KMS-11 (cell line): ENCODE measurements at regions not wholly inside any gene's neighbourhood (a gene's known extent, or its start where the extent isn't known, plus 50 kb on each side); places are given as distances from the start of the nearest gene placed in this dataset.

Experiments
- H2AFZ ChIP-seq: fragments of 200-600 bp; sonication (generic); 2 replicates; pipeline ENCODE4 v1.6.1; 2016; ENCODE audit warnings: antibody characterized with exemption, mixed run types, low read depth
- H3K27ac ChIP-seq: fragments of 200-600 bp; sonication (generic); 2 replicates; pipeline ENCODE4 v1.6.1; 2016; ENCODE audit warnings: mild to moderate bottlenecking, mixed run types
- H3K27me3 ChIP-seq: fragments of 200-600 bp; sonication (generic); 2 replicates; pipeline ENCODE4 v1.6.1; 2017; ENCODE audit warnings: mild to moderate bottlenecking, low read depth, mixed run types, moderate library complexity; ENCODE audit not compliant: insufficient read depth
- H3K36me3 ChIP-seq: fragments of 200-600 bp; sonication (generic); 2 replicates; pipeline ENCODE4 v1.6.1; 2017; ENCODE audit warnings: mild to moderate bottlenecking, mixed run types; ENCODE audit not compliant: insufficient read depth
- H3K4me1 ChIP-seq: fragments of 200-600 bp; sonication (generic); 2 replicates; pipeline ENCODE4 v1.6.1; 2016; ENCODE audit warnings: mild to moderate bottlenecking, low read depth, mixed run types; ENCODE audit not compliant: poor library complexity, severe bottlenecking
- H3K4me2 ChIP-seq: fragments of 200-600 bp; sonication (generic); 2 replicates; pipeline ENCODE4 v1.7.0; 2016; ENCODE audit warnings: mild to moderate bottlenecking, mixed run types
- H3K4me3 ChIP-seq: fragments of 200-600 bp; sonication (generic); IDR thresholded peaks from 2 replicates; pipeline ENCODE4 v1.6.1; 2017; ENCODE audit warnings: low read depth, low read length, mixed read lengths; ENCODE audit not compliant: insufficient read depth
- H3K79me2 ChIP-seq: fragments of 200-600 bp; sonication (generic); 2 replicates; pipeline ENCODE4 v1.6.1; 2016; ENCODE audit warnings: low read depth, mixed run types; ENCODE audit not compliant: insufficient read depth
- H3K9ac ChIP-seq: fragments of 200-600 bp; sonication (generic); 2 replicates; pipeline ENCODE4 v1.6.1; 2016; ENCODE audit warnings: mild to moderate bottlenecking, mixed run types
- H4K20me1 ChIP-seq: fragments of 200-600 bp; sonication (generic); 2 replicates; pipeline ENCODE4 v1.6.1; 2016; ENCODE audit warnings: mild to moderate bottlenecking, mixed run types; ENCODE audit not compliant: insufficient read depth
- CTCF ChIP-seq: fragments of 200-600 bp; sonication (generic); conservative IDR thresholded peaks from 2 replicates; pipeline ENCODE4 v1.6.1; 2017; ENCODE audit warnings: low read depth, mild to moderate bottlenecking, antibody characterized with exemption, low read length, moderate library complexity, mixed read lengths

- Histone ChIP-seq H3K36me3 (no peaks in the 10 kb centered on the region), H4K20me1 (no peaks in the 10 kb centered on the region), H3K4me3 (no peak overlapping the region), H3K4me1 (no peaks in the 10 kb centered on the region), H2AFZ (no peak overlapping the region), H3K27ac (no peak overlapping the region), H3K79me2 (no peaks in the 10 kb centered on the region), H3K27me3 (no peaks in the 10 kb centered on the region), H3K4me2 (no peak overlapping the region), H3K9ac (no peak overlapping the region)
- TF ChIP-seq CTCF = no peak
Measured at GRCh38 chr16:79806757-79807156, 206.2 kb upstream of the MAF start.

- H3K4me2 ChIP-seq = no peak overlapping the region
- H3K27me3 ChIP-seq = no peaks in the 10 kb centered on the region
- no peaks in the 10 kb centered on the region for H3K36me3 ChIP-seq
Measured at GRCh38 chr16:79805621-79806020, 205.1 kb upstream of the MAF start.

DNA sequence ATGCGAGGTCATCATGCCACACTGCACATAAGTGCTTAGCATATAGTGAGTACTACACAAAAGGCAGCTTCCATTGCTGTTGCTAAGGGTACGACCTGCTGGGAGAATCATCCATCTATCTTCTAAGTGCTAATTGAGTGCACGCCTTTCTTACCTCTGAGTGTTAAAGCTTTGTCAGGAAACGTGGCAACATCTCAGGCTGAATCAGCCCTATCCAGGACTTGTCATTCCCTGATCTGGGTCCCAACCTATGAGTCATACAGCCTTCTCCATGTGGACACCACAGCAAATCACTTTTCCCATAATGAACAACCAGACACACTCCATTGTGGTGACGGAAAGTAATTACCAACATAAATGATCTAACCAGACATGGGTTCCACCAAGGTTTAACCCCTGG is 201.1 kb upstream of the MAF start:
- Histone ChIP-seq H4K20me1 (no peaks in the 10 kb centered on the region), H3K27me3 (no peaks in the 10 kb centered on the region), H3K9ac (no peak overlapping the region), H3K36me3 (no peaks in the 10 kb centered on the region), H2AFZ (no peak overlapping the region), H3K4me1 (peaks cover 10% of the 10 kb centered on the region), H3K79me2 (no peaks in the 10 kb centered on the region), H3K4me2 (no peak overlapping the region), H3K27ac (no peak overlapping the region), H3K4me3 (no peak overlapping the region)
- no peak for TF ChIP-seq CTCF

More at GRCh38 chr16:79805621-79806020, 205.1 kb upstream of the MAF start:
- H4K20me1 ChIP-seq = no peaks in the 10 kb centered on the region
- no peak overlapping the region for H3K4me3 ChIP-seq
- H3K79me2 ChIP-seq = no peaks in the 10 kb centered on the region
- no peak overlapping the region for H3K27ac ChIP-seq
- H3K4me1 ChIP-seq = peaks cover under 1% of the 10 kb centered on the region
- TF ChIP-seq CTCF = no peak
- no peak overlapping the region for H3K9ac ChIP-seq
- H2AFZ ChIP-seq = no peak overlapping the region

DNA sequence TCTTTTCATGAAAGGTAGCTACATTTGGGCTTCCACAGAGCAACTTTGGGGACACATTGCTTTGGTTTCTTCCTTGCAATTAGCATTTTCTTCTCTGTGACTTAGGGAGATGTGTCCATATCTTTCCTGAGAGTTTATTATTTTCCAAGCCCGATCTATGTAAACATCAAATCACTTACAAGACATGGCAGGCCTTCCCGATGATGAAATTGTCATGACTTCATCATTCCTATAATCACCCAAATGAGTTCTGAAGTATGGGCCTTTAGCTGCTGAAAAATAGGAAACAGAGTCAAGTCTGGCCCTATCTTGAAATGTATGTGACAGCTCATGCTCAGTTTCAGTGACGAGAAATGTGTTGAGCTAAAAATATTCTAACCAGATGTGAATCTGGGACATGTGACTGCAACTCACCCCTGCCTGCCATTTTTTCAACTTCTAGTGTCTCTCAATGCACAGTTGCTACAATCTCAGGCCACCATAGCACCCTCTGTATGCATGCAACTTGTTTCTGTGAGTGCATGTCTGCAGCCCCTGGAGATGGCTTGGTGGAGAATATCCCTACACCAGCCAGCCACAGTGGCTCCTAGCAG is 199.6 kb upstream of the MAF start:
- Histone ChIP-seq H4K20me1 (no peaks in the 10 kb centered on the region), H3K4me2 (no peak overlapping the region), H3K4me3 (no peak overlapping the region), H3K4me1 (peaks cover 10% of the 10 kb centered on the region), H3K27ac (no peak overlapping the region), H3K27me3 (no peaks in the 10 kb centered on the region), H3K79me2 (no peaks in the 10 kb centered on the region), H2AFZ (no peak overlapping the region), H3K36me3 (no peaks in the 10 kb centered on the region), H3K9ac (no peak overlapping the region)
- TF ChIP-seq CTCF = no peak
